ENCODE measurements at regions not wholly inside any gene's neighbourhood (a gene's known extent, or its start where the extent isn't known, plus 50 kb on each side); places are given as distances from the start of the nearest gene placed in this dataset.

- no peak overlapping the region for H3K27ac Mint-ChIP-seq (ENCODE audit: unreplicated experiment)
- no peaks in the 10 kb centered on the region for H3K27me3 Mint-ChIP-seq (ENCODE audit: unreplicated experiment)
- DNase-seq (ENCODE audit: low spot score) = no peak
- no peak overlapping the region for H3K4me3 Mint-ChIP-seq (ENCODE audit: unreplicated experiment)
- TF ChIP-seq CTCF (IDR thresholded peaks at IDR 0.05; ENCODE audit: unreplicated experiment) = no peak
- H3K4me1 Mint-ChIP-seq (ENCODE audit: unreplicated experiment) = no peaks in the 10 kb centered on the region
- H3K9me3 Mint-ChIP-seq (ENCODE audit: unreplicated experiment) = no peaks in the 10 kb centered on the region
- no peaks in the 10 kb centered on the region for H3K36me3 Mint-ChIP-seq (ENCODE audit: low read depth, unreplicated experiment)
Observed at GRCh38 chr12:61369241-61369910, 890.8 kb upstream of the USP15 start.

GRCh38 chr12:61384511-61384910 is 875.7 kb upstream of the USP15 start:
- no peak for TF ChIP-seq CTCF (IDR thresholded peaks at IDR 0.05; ENCODE audit: unreplicated experiment)
- Mint-ChIP-seq H3K27me3 (ENCODE audit: unreplicated experiment) (no peaks in the 10 kb centered on the region), H3K4me1 (ENCODE audit: unreplicated experiment) (no peaks in the 10 kb centered on the region), H3K27ac (ENCODE audit: unreplicated experiment) (no peak overlapping the region), H3K4me3 (ENCODE audit: unreplicated experiment) (no peak overlapping the region), H3K36me3 (ENCODE audit: low read depth, unreplicated experiment) (peaks cover 6% of the 10 kb centered on the region), H3K9me3 (ENCODE audit: unreplicated experiment) (peaks cover 2% of the 10 kb centered on the region)
- DNase-seq (ENCODE audit: low spot score) = no peak

- Mint-ChIP-seq H3K4me1 (ENCODE audit: unreplicated experiment) (no peaks in the 10 kb centered on the region), H3K36me3 (ENCODE audit: low read depth, unreplicated experiment) (peaks cover 6% of the 10 kb centered on the region), H3K9me3 (ENCODE audit: unreplicated experiment) (peaks cover 10% of the 10 kb centered on the region), H3K4me3 (ENCODE audit: unreplicated experiment) (no peak overlapping the region), H3K27me3 (ENCODE audit: unreplicated experiment) (no peaks in the 10 kb centered on the region), H3K27ac (ENCODE audit: unreplicated experiment) (no peak overlapping the region)
- TF ChIP-seq CTCF (IDR thresholded peaks at IDR 0.05; ENCODE audit: unreplicated experiment) = no peak
- no peak for DNase-seq (ENCODE audit: low spot score)
Observed at GRCh38 chr12:61385771-61386170, 874.4 kb upstream of the USP15 start.

- DNase-seq (ENCODE audit: low spot score) = no peak
- Mint-ChIP-seq H3K4me3 (ENCODE audit: unreplicated experiment) (no peak overlapping the region), H3K9me3 (ENCODE audit: unreplicated experiment) (no peaks in the 10 kb centered on the region), H3K27me3 (ENCODE audit: unreplicated experiment) (no peaks in the 10 kb centered on the region), H3K27ac (ENCODE audit: unreplicated experiment) (no peak overlapping the region), H3K4me1 (ENCODE audit: unreplicated experiment) (no peaks in the 10 kb centered on the region), H3K36me3 (ENCODE audit: low read depth, unreplicated experiment) (no peaks in the 10 kb centered on the region)
- TF ChIP-seq CTCF (IDR thresholded peaks at IDR 0.05; ENCODE audit: unreplicated experiment) = no peak
Observed at GRCh38 chr12:61397668-61398067, 862.5 kb upstream of the USP15 start.

GRCh38 chr12:61412201-61412600 is 848.0 kb upstream of the USP15 start:
- H3K36me3 Mint-ChIP-seq (ENCODE audit: low read depth, unreplicated experiment) = no peaks in the 10 kb centered on the region
- no peak overlapping the region for H3K4me3 Mint-ChIP-seq (ENCODE audit: unreplicated experiment)
- DNase-seq (ENCODE audit: low spot score) = no peak
- H3K27ac Mint-ChIP-seq (ENCODE audit: unreplicated experiment) = no peak overlapping the region
- peaks cover 1% of the 10 kb centered on the region for H3K27me3 Mint-ChIP-seq (ENCODE audit: unreplicated experiment)
- H3K4me1 Mint-ChIP-seq (ENCODE audit: unreplicated experiment) = no peaks in the 10 kb centered on the region
- H3K9me3 Mint-ChIP-seq (ENCODE audit: unreplicated experiment) = no peaks in the 10 kb centered on the region
- TF ChIP-seq CTCF (IDR thresholded peaks at IDR 0.05; ENCODE audit: unreplicated experiment) = no peak

All from endothelial cell (in vitro differentiated cells).